ENCODE measurements at regions not wholly inside any gene's neighbourhood (a gene's known extent, or its start where the extent isn't known, plus 50 kb on each side); places are given as distances from the start of the nearest gene placed in this dataset.

GRCh38 chr1:105386489-105386888 lies 1636.8 kb downstream of the AMY1C start:
- TF ChIP-seq POLR2A (IDR thresholded peaks at IDR 0.05; ENCODE audit: extremely low read depth, insufficient read length) (no peak), MAX (IDR thresholded peaks at IDR 0.05; ENCODE audit: low read depth, low read length) (no peak), MYC (IDR thresholded peaks at IDR 0.05; ENCODE audit: low read depth, low read length) (no peak)
- TF ChIP-seq, protein P1, sequence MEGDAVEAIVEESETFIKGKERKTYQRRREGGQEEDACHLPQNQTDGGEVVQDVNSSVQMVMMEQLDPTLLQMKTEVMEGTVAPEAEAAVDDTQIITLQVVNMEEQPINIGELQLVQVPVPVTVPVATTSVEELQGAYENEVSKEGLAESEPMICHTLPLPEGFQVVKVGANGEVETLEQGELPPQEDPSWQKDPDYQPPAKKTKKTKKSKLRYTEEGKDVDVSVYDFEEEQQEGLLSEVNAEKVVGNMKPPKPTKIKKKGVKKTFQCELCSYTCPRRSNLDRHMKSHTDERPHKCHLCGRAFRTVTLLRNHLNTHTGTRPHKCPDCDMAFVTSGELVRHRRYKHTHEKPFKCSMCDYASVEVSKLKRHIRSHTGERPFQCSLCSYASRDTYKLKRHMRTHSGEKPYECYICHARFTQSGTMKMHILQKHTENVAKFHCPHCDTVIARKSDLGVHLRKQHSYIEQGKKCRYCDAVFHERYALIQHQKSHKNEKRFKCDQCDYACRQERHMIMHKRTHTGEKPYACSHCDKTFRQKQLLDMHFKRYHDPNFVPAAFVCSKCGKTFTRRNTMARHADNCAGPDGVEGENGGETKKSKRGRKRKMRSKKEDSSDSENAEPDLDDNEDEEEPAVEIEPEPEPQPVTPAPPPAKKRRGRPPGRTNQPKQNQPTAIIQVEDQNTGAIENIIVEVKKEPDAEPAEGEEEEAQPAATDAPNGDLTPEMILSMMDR (IDR thresholded peaks at IDR 0.05; ENCODE audit: low read depth, low read length) = no peak
